ENCODE measurements at regions not wholly inside any gene's neighbourhood (a gene's known extent, or its start where the extent isn't known, plus 50 kb on each side); places are given as distances from the start of the nearest gene placed in this dataset.

DNA sequence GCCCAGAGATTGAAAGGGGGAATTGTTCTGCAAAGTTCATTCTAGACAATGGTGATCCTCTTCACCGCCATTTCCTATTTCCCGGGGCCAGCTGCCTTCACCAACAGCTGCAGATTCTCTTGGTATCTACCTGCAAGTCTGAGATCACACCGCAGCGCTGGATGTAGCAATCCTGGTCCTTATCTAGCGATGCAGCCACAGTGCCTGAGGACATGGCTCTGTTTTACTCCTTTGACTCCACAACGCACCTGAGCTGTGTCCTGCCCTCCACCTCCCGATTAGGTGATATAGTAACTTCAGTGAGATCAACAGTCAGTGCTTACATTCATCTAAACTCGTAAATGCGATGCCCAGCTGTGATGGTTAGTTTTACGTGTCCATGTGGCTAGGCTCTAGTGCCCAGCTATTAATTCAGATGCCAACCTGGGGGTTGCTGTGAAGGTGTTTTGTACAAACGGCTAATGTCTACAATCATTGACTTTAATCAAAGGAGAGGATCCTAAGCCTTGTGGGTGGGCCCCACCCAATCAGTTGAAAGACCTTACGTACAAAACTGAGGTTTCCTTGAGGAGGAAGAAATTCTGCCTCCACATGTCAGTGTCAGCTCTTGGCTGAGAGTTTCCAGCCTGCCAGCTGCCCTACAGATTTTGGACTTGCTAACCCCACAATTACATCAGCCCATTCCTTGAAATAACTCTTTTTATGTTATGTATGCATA is 189.8 kb downstream of the SH3BP4 start:
- no peak for DNase-seq (ENCODE audit: low spot score)

DNA sequence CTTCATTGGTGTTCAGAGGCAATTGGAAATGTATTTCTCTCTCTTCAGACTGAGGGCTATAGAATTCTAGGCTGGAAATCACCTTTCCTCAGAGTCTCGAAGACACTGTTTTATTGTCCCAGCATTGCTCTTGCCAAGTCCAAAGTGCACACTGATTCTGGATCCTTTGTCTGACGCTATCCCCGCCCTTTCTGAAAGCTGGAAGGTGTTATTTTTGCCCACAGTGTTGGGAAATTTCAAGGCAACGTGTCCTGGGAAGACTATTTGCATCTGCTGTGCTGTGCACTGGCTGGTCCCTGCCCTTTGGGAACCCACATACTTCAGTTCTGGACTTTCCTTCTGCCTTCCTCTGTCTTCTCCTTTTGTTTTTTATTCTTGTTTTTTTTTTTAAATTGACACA is 190.8 kb downstream of the SH3BP4 start:
- DNase-seq (ENCODE audit: low spot score), result peak; percentile 17

DNA sequence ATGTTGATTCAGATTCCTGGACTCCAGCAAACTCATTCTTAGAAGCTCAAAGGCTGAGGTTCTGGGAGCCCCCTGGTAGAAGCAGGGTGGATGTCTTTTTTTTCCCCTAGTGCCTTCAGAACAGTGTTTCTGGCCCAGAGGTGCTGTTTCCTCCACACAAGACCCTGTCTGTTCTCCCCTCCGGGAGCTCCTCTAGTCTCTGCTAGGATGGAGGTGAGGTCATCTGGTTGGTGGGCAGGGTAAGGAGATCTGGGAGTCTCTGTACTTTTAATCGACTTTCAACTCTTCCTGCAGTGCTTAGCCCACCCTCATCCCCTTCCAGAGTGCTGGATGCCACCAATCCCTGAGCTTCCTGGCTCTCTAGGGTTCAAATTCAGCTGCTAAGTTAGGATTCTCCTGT is 192.0 kb downstream of the SH3BP4 start:
- no peak for DNase-seq (ENCODE audit: low spot score)

DNA sequence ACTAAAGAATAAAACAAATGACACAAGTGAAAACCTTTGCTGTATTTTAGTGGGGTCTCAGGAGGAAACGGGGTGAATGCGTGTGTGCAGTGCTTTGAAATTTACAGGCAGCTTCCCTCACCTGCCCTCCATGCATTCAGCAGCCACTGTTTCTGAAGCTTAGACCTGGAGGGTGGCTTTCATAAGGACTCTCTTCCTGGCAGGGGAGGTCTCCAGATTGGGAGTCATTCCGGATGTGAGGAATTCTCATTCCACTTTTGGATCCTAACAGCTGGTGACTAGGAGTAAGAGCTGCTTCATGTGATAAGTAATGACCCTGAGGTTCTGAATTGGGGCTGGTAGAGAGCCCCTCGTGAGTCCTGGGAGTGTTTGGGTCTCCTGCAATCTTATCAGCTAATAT is 192.5 kb downstream of the SH3BP4 start:
- DNase-seq (ENCODE audit: low spot score), result no peak

DNA sequence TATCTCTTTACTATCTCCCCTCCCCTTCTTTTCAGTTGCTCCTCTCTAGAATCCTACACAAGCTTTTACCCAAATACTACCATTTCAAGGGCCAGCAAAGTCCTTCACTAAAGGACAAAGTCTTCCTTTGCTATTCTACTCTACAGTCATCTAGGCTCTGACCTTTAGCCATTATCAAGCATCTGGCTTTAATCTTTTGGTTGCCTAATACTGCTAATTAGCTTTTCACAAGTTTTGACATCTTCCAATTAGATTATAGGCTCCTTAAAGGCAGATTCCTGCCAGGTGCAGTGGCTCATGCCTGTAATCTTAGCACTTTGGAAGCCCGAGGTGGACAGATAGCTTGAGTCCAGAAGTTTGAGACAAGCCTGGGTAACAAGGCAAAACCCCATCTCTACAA is 194.4 kb downstream of the SH3BP4 start:
- no peak for DNase-seq (ENCODE audit: low spot score)

DNA sequence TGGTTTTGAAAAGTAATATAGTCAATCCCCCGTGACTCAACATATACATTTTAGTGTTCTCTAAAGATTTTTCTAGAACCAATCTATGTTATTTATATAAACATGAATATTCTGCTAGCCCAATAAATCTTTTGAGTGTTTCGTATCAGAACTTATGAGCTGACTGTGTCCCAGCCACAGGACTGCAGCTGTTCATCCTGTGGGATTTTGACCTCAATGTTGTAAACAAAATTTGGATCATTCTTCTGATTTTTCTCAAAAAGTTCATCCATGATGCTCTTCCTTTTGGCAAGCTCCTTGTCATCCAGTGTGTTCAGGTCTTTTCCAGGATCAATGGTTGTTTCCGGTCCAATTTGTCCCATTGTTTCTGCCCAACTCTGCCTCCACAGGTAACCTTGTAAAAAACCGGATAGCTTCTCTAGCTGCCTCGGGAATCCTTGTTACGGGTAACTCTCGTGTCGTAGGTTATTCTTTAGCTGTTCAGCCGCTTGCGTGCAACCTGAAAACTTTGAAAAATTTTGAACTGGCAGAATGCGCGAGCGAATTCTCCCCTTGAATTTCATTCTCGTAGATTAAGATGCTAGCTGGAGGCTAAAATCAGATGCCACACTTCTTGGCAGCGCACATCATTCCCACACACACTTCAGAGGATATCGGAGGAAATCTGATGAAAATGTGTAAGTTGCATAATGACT is 195.2 kb downstream of the SH3BP4 start:
- no peak for DNase-seq (ENCODE audit: low spot score)

DNA sequence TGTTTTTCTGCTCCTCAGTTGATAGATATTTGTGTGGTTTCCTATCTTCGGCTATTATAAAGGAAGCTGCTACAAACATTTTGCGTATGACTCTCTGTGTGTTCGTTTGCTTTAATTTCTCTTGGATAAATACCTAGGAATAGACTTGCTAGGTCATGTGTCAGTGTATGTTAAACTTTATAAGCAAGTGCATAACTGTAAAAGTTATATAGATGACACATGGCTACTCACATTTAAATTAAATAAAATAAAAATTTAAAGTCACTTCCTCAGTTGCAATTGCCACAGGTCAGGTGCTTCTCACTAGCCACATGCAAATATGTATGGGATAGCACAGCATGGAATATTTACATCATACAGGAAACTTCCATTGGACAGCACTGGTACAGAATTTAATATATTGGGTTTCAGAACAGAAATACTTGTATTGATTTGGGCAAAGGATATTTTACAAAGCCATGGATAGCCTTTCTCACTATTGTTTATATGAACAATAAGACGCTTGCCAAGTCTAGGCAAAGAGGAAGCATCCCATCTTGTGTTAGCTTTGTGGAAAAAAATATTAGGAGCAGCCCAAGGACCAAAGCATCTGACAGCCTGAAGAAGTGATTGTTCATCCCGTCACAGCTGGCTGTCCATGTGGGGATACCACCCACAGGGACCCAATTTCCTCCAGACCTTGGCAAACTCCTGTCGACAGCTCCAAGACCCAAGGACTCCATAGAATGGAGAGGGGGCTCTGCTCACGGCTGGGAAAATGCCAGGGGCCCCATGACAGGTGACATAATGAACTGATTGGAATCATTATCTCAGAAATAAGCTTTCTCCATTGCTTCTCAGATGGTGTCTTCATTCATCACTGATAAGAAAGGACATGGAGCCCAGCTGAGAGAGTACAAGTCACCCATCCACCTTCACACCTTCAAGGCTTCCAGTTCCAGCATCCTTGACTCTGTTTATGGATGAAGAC is 196.7 kb downstream of the SH3BP4 start:
- peak; percentile 66 for DNase-seq (ENCODE audit: low spot score)

DNA sequence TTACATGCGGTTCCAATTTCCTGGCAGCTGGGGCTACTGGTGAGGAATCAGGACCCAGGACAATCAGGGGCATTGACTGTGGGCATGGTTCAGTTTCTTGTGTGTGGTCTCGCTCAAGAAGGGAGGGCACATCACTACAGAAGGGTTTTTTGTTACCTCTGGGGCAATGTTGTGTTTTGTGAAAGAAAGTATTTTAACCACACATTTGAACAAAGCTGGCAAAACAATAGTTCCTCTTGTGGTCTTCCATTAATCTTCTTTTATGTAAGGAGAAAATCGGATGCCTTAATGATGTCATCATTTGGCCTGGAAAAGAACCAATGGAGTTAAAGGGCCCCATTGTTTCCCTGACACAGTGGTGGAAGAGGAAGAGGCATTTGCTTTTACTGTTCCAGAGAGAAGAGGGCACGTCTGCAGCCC is 197.4 kb downstream of the SH3BP4 start:
- DNase-seq (ENCODE audit: low spot score), result peak; percentile 99

DNA sequence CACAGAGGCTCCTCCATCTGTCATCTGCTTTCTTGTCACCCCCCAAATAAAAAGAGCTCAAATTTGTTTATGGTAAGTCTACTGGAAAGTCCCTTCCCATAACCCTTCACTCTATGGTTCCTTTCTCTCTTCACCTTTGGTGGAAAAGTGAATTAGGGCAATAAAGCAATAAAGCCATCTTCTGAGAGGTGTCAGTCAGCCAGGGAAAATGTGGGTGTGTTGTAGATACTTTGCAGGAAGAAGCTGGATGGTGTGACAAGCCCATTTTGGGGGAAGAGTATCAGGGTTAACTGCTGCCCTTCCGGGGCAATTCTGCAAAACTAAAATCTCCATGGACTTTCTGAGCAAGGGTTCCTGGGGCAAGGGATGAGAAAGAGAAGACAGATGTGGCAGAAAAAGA is 197.9 kb downstream of the SH3BP4 start:
- no peak for DNase-seq (ENCODE audit: low spot score)

DNA sequence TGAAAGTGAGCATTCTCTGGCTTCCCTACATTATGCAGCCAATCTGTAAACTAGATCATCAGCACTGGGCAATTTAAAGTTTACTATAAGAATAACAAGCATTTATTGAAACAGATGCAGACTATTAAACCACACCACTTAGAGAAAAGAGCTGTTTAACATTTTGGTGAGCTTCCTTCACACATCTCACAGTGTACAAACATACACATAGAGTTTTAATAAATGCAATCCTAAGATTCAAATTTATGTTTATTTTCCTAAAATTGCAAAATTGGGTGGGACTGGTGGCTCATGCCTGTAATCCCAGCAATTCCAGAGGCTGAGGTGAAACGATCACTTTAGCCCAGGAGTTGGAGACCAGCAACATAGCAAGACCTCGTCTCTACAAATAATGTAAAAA is 199.3 kb downstream of the SH3BP4 start:
- DNase-seq (ENCODE audit: low spot score), result no peak

DNA sequence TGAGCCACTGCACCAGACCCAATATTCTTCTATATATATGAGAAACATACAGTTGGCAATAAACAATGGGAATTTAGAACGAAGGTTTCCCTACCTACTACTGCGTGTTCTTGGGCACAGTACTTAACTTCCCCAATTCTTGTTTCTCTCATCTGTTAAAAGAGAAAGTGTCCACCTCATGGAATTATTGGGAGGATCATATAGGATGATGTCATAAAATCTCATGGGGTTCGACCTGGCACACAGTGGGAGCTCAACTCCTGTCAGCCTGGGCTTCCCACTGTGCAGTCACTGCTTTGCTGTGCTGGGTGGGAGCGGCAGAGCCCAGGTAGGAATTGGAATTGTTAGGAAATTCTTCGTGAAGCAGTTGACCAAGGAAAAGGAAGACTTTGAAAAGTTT is 203.3 kb downstream of the SH3BP4 start:
- DNase-seq (ENCODE audit: low spot score), result no peak

DNA sequence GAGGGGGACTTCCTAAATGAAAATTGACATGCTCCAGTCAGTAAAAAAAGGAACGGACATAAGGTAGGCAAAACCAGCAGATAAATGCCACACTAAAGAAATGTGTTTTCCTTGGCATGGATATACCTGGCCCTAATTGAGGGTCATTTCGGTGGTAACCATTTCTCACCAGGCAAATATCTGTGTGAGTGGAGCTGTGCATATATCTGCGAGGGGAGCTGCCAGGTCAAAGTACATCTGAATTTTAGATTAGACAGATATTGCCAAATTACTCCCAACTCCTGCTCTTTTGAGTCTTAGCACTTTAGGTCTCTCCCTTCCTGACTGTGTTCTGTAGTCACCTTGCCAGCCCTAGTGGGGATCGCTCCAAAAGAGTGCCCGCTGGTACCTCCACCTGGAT is 204.2 kb downstream of the SH3BP4 start:
- DNase-seq (ENCODE audit: low spot score), result no peak

DNA sequence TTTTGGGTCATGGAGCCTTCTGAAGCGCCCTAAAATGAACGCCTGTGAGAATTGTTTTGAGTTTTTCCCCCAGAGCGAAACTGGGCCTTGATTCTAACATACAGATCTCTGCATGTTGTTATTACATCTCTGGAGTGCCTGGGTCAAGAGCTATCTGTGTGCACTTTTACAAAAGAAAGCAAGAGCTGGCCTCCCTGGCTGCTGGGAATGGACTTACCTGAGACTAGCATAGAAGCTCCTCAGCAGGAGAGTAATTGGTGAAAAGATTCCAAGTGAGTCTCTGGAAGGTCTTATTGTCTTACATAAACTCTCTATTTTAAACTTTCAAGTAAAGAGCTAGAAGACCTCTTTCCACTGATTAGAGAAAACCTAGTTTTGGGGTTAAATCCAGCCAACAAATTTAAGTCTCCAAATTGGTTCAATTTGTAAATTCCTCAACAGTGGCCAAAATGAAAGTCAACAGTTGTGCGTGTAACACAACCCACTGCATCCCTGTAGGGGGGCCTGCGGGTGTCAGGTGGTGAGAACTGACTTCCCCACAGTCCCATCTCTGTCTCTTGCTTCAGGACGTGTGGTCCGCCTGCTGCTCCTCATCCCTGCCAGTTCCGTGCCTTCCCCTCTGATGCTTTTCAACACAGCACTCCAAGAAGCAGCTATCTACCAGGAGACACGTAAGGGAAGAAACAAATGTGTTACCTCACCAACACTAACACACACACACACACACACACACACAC is 206.1 kb downstream of the SH3BP4 start:
- DNase-seq (ENCODE audit: low spot score), result no peak

DNA sequence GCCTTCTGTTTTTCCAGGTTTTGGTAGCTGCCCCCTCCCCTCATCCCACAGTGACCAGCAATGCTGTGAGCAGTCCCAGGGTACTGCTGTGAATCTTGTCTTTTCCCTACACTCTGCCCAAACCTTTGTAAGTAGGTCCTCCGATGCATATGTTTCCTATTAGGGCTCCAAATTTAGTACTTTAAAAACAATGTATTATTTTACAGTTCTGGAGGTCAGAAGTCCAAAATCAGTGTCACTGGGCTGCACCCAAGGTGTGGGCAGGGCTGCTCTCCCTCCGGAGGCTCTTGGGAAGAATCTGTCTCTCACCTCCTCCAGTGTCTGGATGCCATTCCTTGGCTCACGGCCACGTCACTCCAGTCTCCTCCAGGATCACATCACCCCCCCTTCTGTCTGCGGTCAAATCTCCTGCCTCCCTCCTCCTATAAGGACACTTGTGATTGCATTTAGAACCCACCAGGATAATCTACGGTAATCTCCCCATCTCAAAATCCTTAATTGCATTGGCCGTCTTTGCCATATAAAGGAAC is 208.5 kb downstream of the SH3BP4 start:
- no peak for DNase-seq (ENCODE audit: low spot score)

DNA sequence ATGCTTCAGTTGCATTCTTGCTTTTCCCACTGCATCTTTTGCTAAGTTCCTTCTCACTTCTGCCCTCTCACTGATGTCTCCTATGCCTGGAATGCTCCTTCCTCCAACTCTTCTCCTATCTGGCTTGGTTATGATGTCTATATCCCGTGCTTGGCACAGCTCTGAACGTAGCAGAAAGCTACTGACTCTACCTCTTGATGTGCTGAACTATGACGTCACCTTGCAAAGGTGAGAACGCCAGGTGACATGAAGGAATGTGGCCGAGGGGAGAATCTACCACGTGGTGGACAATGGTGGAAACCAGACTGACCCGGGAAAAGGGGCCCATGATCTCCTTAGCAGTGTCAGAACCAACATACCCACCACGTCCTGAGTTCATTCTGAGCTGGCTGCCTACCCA is 209.7 kb downstream of the SH3BP4 start:
- DNase-seq (ENCODE audit: low spot score), result no peak

DNA sequence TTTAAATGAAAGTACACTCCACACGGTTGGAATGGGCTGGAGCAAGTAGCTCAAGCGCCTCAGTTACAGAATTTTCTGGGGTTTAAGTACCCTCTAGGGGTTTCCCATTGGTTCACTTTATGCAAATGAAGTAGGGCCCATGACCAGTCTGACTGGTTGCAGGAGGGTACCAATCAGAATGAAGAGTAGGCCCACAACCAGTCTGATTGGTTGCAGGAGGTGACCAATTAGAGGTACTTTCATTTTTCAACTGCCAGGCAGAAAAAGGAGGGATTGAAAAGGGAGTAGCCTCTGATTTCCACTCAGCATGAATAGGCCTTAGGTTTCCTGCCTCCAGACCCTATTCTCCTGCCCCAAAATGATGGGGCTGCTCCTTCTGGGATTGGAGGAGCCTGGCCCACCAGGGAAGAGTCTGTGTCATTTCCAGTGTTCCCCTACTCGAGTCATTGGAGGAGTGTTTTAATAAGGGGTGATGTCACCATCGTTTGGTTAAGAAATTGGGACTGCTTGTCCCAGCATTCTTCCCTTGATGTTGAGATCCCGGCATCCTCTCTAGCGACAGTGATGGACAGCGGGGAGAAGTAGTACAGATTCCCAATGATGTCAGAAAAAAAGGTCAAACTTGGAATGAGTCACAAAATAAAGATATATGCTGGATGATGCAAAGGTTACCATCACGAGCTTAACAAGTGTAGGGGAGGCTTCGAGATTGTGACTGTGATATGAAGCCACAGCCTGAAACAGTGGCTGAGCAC is 210.4 kb downstream of the SH3BP4 start:
- no peak for DNase-seq (ENCODE audit: low spot score)

DNA sequence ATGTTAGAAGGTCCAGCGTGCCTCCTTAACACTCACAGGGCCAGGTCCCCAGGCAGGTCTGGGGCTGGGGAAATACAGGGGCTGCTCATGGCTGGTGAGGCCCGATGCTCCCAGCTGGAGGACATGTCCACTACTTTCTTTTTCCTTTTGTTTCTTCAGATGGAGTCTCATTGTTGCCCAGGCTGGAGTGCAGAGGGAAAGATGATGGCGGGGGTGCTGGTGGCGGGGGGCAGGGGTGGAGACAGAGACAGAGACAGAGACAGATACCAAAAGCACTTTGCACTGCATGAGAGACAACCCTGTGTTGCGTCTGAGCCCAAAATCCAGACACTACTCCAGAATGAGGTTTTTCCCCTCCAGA is 211.0 kb downstream of the SH3BP4 start:
- DNase-seq (ENCODE audit: low spot score), result peak; percentile 56

DNA sequence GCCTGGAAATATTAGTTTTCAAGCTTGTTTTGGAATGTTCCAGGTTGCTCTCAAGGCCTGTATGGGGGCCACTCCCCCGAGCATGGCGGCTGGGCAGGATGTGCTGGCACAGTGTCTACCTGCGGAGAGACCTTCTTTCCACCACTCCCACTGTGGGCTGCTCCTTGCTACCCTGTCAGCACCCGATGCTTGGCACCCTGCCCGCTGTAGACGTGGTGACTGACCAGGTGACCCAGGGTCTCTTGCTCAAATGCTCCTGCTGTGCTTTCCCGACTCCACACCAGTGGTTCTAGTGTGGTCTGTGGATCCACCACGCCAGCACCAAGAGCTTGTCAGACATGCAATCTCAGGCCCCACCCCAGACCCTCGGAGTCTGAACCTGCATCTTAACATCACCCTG is 213.3 kb downstream of the SH3BP4 start:
- no peak for DNase-seq (ENCODE audit: low spot score)

DNA sequence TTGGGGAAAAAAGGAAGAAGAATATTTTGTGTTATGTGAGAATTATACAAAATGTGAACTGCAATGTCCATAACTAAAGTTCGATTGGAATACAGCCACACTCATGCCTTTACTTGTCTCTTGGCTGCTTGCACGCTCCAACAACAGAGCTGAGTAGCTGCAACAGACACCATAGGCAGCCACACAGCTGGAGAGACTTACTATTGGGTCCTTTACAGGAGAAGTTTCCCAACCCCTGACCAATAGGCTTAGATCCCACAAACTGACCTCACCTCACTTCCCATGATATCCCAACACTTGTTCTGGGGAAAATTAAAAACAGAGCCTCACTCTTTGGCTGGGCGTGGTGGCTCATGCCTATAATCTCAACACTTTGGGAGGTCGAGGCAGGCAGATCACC is 213.8 kb downstream of the SH3BP4 start:
- no peak for DNase-seq (ENCODE audit: low spot score)

DNA sequence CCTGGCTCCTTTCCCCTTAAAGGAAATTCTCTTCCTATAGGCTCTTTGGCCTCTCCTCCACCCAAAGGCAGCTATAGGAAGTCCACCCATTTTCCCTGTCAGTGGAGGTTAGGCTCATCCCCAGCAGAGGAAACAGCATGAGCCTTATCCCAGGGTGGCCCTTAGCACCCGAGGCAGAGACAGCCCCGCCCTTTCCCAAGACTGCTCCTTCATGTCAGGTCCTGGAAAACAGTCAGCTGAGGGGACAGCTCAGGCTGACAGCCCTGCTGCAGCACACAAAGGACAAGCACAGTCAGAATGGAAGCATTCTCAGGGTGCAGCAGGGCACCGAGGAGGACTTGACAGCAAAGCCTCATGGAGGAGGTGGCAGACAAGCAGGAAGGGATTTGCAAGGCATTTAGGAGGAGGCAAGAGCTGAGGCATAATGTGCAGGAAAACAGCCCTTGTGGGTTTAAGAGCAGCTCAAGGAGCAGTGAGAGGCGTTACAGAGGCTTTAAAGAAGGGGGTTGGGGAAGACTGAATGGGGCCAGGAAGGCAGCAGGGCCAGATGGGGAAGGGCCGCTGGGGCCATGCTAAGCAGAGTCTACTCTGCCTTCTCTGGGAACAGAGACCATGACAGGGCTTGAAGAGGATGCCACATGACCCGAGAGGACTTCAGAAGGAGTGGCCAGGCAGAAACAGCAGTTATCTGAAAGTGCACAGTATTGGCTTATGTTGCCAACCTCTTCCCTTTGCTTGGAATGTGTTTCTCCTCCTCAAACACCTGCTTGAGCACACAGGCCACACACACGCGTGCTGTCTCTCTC is 216.6 kb downstream of the SH3BP4 start:
- DNase-seq (ENCODE audit: low spot score), result no peak
